OCI-LY1 (cell line): ENCODE measurements at regions not wholly inside any gene's neighbourhood (a gene's known extent, or its start where the extent isn't known, plus 50 kb on each side); places are given as distances from the start of the nearest gene placed in this dataset.

ENCODE experiments used
- H2AFZ ChIP-seq: fragments of 200-600 bp; sonication (generic), shearing (Covaris generic); 2 replicates; pipeline ENCODE4 v1.6.0; 2014; ENCODE audit warnings: antibody characterized with exemption, mild to moderate bottlenecking, low read length
- H3F3A ChIP-seq: fragments of 200-600 bp; sonication (generic), shearing (Covaris generic); 2 replicates; pipeline ENCODE4 v1.6.0; 2014; ENCODE audit warnings: mild to moderate bottlenecking, antibody characterized with exemption, low read length, moderate library complexity; ENCODE audit not compliant: insufficient read depth
- H3K27ac ChIP-seq: fragments of 200-600 bp; sonication (generic); 2 replicates; pipeline ENCODE4 v1.5.1; 2014; ENCODE audit warnings: low read length, mixed run types, mild to moderate bottlenecking, low read depth; ENCODE audit not compliant: poor library complexity, severe bottlenecking
- H3K27me3 ChIP-seq: fragments of 200-600 bp; sonication (generic); 2 replicates; pipeline ENCODE4 v1.6.0; 2014; ENCODE audit warnings: antibody characterized with exemption, mild to moderate bottlenecking, low read length, moderate library complexity; ENCODE audit not compliant: insufficient read depth
- H3K36me3 ChIP-seq: fragments of 200-600 bp; sonication (generic); 2 replicates; pipeline ENCODE4 v1.6.1; 2014; ENCODE audit warnings: mild to moderate bottlenecking, antibody characterized with exemption, low read length, moderate library complexity, mixed read lengths; ENCODE audit not compliant: insufficient read depth
- H3K4me1 ChIP-seq: fragments of 200-600 bp; sonication (generic); 2 replicates; pipeline ENCODE4 v1.5.1; 2014; ENCODE audit warnings: mild to moderate bottlenecking, low read length, moderate library complexity; ENCODE audit not compliant: insufficient read depth, severe bottlenecking
- H3K4me2 ChIP-seq: fragments of 200-600 bp; sonication (generic), shearing (Covaris generic); 2 replicates; pipeline ENCODE4 v1.6.1; 2014; ENCODE audit warnings: low read length
- H3K4me3 ChIP-seq: fragments of 200-600 bp; sonication (generic); 2 replicates; pipeline ENCODE4 v1.5.1; 2014; ENCODE audit warnings: low read length, low read depth, mild to moderate bottlenecking, mixed read lengths; ENCODE audit not compliant: poor library complexity, severe bottlenecking
- H3K79me2 ChIP-seq: fragments of 200-600 bp; shearing (Covaris generic); 2 replicates; pipeline ENCODE4 v1.6.1; 2016; ENCODE audit warnings: mixed run types, low read length, mixed read lengths; ENCODE audit not compliant: insufficient read depth
- H3K9ac ChIP-seq: fragments of 200-600 bp; sonication (generic), shearing (Covaris generic); 2 replicates; pipeline ENCODE4 v1.6.1; 2014; ENCODE audit warnings: mild to moderate bottlenecking, low read length, mixed read lengths
- H3K9me2 ChIP-seq: fragments of 200-600 bp; sonication (generic), shearing (Covaris generic); 2 replicates; pipeline ENCODE4 v1.6.1; 2014; ENCODE audit warnings: low read depth, mild to moderate bottlenecking, low read length, mixed read lengths
- H3K9me3 ChIP-seq: fragments of 200-600 bp; shearing (Covaris generic); 2 replicates; pipeline ENCODE4 v1.6.1; 2014; ENCODE audit warnings: low read length, mixed read lengths
- H4K20me1 ChIP-seq: fragments of 200-600 bp; sonication (generic), shearing (Covaris generic); 2 replicates; pipeline ENCODE4 v1.6.0; 2016; ENCODE audit warnings: mild to moderate bottlenecking, low read length; ENCODE audit not compliant: insufficient read depth
- CTCF ChIP-seq: fragments of 200-600 bp; sonication (generic), shearing (Covaris generic); IDR thresholded peaks from 2 replicates; pipeline ENCODE4 v1.5.1; 2017; ENCODE audit warnings: mild to moderate bottlenecking, antibody characterized with exemption, low read length, moderate library complexity, mixed read lengths
- EZH2 ChIP-seq: fragments of 200-600 bp; sonication (generic), shearing (Covaris generic); IDR thresholded peaks from 2 replicates; pipeline ENCODE4 v1.8.0; 2017; ENCODE audit warnings: borderline replicate concordance, mixed run types, mild to moderate bottlenecking, antibody characterized with exemption, low read length, moderate library complexity, mixed read lengths

- H3K4me1 ChIP-seq = no peaks in the 10 kb centered on the region
- no peak overlapping the region for H3K4me2 ChIP-seq
- no peaks in the 10 kb centered on the region for H3F3A ChIP-seq
- TF ChIP-seq EZH2 = no peak
- no peak for TF ChIP-seq CTCF
- no peaks in the 10 kb centered on the region for H4K20me1 ChIP-seq
- H3K27ac ChIP-seq = no peak overlapping the region
- H3K9me3 ChIP-seq = no peaks in the 10 kb centered on the region
- H3K27me3 ChIP-seq = no peaks in the 10 kb centered on the region
- H3K36me3 ChIP-seq = no peaks in the 10 kb centered on the region
- no peaks in the 10 kb centered on the region for H3K9me2 ChIP-seq
- no peak overlapping the region for H2AFZ ChIP-seq
- H3K4me3 ChIP-seq = no peak overlapping the region
- H3K9ac ChIP-seq = no peak overlapping the region
- no peaks in the 10 kb centered on the region for H3K79me2 ChIP-seq
Measured at GRCh38 chr5:74314906-74315305, 325.6 kb downstream of the ENC1 start.

DNA sequence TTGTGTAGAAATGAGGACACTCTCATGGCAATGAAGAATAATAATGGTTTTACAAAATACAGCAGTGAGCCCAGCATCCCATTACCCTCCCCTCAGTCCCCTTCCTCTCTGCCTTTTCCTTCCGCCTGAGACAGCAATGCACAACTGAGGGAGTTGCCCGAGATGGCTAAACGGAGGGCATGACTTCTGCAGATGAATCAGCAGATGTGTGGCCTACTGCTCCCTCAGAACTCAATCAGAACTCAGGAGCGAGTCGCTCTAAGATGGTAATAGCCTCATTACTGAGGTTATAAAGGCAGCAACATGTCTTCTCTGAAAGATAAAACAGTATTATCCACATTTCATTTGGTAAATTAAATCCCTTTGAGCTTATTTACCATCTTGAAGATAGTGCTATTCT lies 326.6 kb downstream of the ENC1 start:
- Histone ChIP-seq H3K4me2 (no peak overlapping the region), H4K20me1 (no peaks in the 10 kb centered on the region), H2AFZ (no peak overlapping the region), H3K9me2 (no peaks in the 10 kb centered on the region), H3K79me2 (no peaks in the 10 kb centered on the region), H3K27ac (no peak overlapping the region), H3K27me3 (no peaks in the 10 kb centered on the region), H3K4me1 (no peaks in the 10 kb centered on the region), H3K4me3 (no peak overlapping the region), H3K9me3 (no peaks in the 10 kb centered on the region), H3K9ac (no peak overlapping the region), H3K36me3 (no peaks in the 10 kb centered on the region), H3F3A (no peaks in the 10 kb centered on the region)
- TF ChIP-seq EZH2 = no peak
- TF ChIP-seq CTCF = no peak

- H3K27me3 ChIP-seq = no peaks in the 10 kb centered on the region
- H3K9me3 ChIP-seq = no peaks in the 10 kb centered on the region
- no peak overlapping the region for H3K4me2 ChIP-seq
- H3K4me3 ChIP-seq = no peak overlapping the region
- H3K4me1 ChIP-seq = no peaks in the 10 kb centered on the region
- H3F3A ChIP-seq = no peaks in the 10 kb centered on the region
- no peaks in the 10 kb centered on the region for H3K9me2 ChIP-seq
- no peaks in the 10 kb centered on the region for H3K79me2 ChIP-seq
- H4K20me1 ChIP-seq = no peaks in the 10 kb centered on the region
- no peak overlapping the region for H3K9ac ChIP-seq
- H3K27ac ChIP-seq = no peak overlapping the region
- H2AFZ ChIP-seq = no peak overlapping the region
- H3K36me3 ChIP-seq = no peaks in the 10 kb centered on the region
- no peak for TF ChIP-seq EZH2
- no peak for TF ChIP-seq CTCF
Measured at GRCh38 chr5:74312746-74313145, 327.8 kb downstream of the ENC1 start.
